CD8-positive, alpha-beta memory T cell (primary cell): ENCODE measurements at regions not wholly inside any gene's neighbourhood (a gene's known extent, or its start where the extent isn't known, plus 50 kb on each side); places are given as distances from the start of the nearest gene placed in this dataset.
A peak's percentile ranks its signal among the peaks of the same experiment; 100 is the strongest.

Source experiments
- CTCF ChIA-PET: fragments of 350-600 bp; sonication (Branson Sonifier 250); formaldehyde crosslinking; loops from one replicate; lab custom pipeline; 2021; ENCODE audit warnings: antibody characterized with exemption; lab: Charles Lee
- POLR2A ChIA-PET: fragments of 350-600 bp; sonication (Branson Sonifier 250); formaldehyde crosslinking; loops from one replicate; lab custom pipeline; 2021; ENCODE audit warnings: antibody characterized with exemption; lab: Charles Lee
- DNase-seq, 5 donors: peaks; one replicate each; pipeline versions ENCODE4 v3.0.0 to v3.0.0-alpha.2; 2020 to 2022; ENCODE audit warnings: mixed read lengths in 1 of 5
- H3K27ac ChIP-seq: one replicate; pipeline ENCODE4 v1.7.0; 2013; ENCODE audit warnings: low read depth, mild to moderate bottlenecking, low read length, moderate library complexity
- H3K27me3 ChIP-seq: 2 replicates; pipeline ENCODE4 v1.7.0; 2013; ENCODE audit warnings: low read length, mild to moderate bottlenecking; ENCODE audit not compliant: insufficient read depth, poor library complexity, severe bottlenecking
- H3K36me3 ChIP-seq: 2 replicates; pipeline ENCODE4 v1.7.0; 2013; ENCODE audit warnings: mild to moderate bottlenecking, low read length, moderate library complexity; ENCODE audit not compliant: insufficient read depth
- H3K4me1 ChIP-seq: 2 replicates; pipeline ENCODE4 v1.7.0; 2013; ENCODE audit warnings: mild to moderate bottlenecking, low read length, moderate library complexity; ENCODE audit not compliant: insufficient read depth
- H3K4me3 ChIP-seq: 2 replicates; pipeline ENCODE4 v1.7.0; 2013; ENCODE audit warnings: mild to moderate bottlenecking, low read length
- H3K9me3 ChIP-seq: 2 replicates; pipeline ENCODE4 v1.7.0; 2013; ENCODE audit warnings: mild to moderate bottlenecking, low read length
- H3K27ac Mint-ChIP-seq, 8 donors: one replicate each; pipeline ENCODE4 v1.8.0; 2020 to 2021; ENCODE audit warnings: mixed read lengths in 8 of 8, mild to moderate bottlenecking in 6 of 8, inconsistent platforms in 3 of 8, moderate library complexity in 3 of 8
- H3K27me3 Mint-ChIP-seq, 2 donors: one replicate each; pipeline ENCODE4 v1.8.0; 2020 to 2021; ENCODE audit warnings: mixed read lengths in 2 of 2, mild to moderate bottlenecking in 1 of 2, moderate library complexity in 1 of 2
- H3K36me3 Mint-ChIP-seq, 3 donors: one replicate each; pipeline ENCODE4 v1.8.0; 2020 to 2021; ENCODE audit warnings: mixed read lengths in 3 of 3, inconsistent platforms in 1 of 3, mild to moderate bottlenecking in 1 of 3
- H3K4me1 Mint-ChIP-seq, 3 donors: one replicate each; pipeline ENCODE4 v1.8.0; 2020 to 2021; ENCODE audit warnings: mixed read lengths in 3 of 3, inconsistent platforms in 1 of 3, mild to moderate bottlenecking in 1 of 3
- H3K4me3 Mint-ChIP-seq, 7 donors: one replicate each; pipeline ENCODE4 v1.8.0; 2020 to 2021; ENCODE audit warnings: mixed read lengths in 7 of 7, mild to moderate bottlenecking in 6 of 7, moderate library complexity in 4 of 7, inconsistent platforms in 2 of 7
- H3K9me3 Mint-ChIP-seq, 5 donors: one replicate each; pipeline ENCODE4 v1.8.0; 2020 to 2022; ENCODE audit warnings: mixed read lengths in 5 of 5, mild to moderate bottlenecking in 3 of 5, moderate library complexity in 2 of 5, inconsistent platforms in 1 of 5

DNA sequence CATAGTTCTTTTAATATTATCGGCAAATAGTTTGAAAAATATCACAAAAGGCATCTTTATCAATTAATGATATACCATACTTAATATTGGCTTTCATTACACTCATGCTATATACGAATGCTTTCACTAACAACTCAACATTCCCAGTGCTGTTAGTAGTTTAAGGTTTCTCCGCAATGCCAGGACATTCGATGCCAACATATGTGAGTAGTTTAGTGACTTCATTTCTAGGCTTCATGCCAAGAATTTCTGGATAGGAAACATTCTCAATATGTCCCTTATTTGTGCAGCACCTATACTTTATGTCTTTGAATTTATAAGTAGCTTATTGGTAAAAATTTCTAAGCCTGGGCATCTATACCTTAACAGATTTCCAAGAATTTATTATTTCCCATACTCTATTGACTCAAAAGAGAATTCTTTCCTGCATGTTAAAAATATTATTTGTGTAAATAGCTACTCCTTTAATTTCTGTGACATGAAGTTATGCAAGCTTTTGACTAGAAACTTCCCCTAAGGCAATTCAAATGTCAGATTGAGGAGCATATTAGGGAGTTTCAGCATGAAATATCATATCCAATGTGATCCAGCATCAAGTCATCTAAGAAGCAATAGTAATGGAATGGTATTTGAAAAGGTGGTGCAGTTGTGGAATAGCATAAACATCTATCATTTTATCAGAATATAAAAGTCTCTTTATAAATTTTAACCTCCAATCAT is 236.0 kb upstream of the STXBP5 start:
- Histone ChIP-seq H3K36me3 (no peaks in the 10 kb centered on the region), H3K27ac (no peak overlapping the region), H3K27me3 (no peaks in the 10 kb centered on the region), H3K4me3 (no peak overlapping the region), H3K9me3 (no peaks in the 10 kb centered on the region), H3K4me1 (no peaks in the 10 kb centered on the region)
- no peaks in the 10 kb centered on the region for H3K4me1 Mint-ChIP-seq
- no peak overlapping the region for H3K4me3 Mint-ChIP-seq
- ChIA-PET POLR2A (no interaction called here), CTCF (no interaction called here)
- peaks cover 0 to 2% (median 0%) of the 10 kb centered on the region in 3 donors for H3K36me3 Mint-ChIP-seq
- DNase-seq = no peak
- peaks cover 2 to 20% (median 8%) of the 10 kb centered on the region in 5 donors for H3K9me3 Mint-ChIP-seq
- no peak overlapping the region for H3K27ac Mint-ChIP-seq
- H3K27me3 Mint-ChIP-seq = peaks cover 0 to 2% of the 10 kb centered on the region in 2 donors

DNA sequence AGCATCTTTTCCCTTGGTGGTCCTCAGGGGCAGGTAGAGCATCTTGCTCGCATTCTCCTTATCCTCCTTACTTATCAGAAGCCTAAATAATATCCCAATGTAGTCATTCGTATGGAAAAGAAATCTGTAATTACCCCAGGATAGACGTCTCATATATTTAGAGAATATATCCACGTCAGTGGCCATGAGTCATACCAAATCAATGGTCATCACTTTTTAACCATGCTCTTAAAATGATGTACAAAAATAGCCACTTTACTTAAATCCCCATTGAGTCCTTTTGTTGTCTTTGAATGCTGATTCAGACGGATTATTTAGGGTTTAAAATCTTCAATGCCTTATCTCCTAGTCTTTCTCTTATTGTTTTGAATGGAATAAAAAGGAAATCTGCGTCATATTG is 231.7 kb upstream of the STXBP5 start:
- no peak overlapping the region for H3K27ac Mint-ChIP-seq
- no peaks in the 10 kb centered on the region for H3K36me3 Mint-ChIP-seq
- no peaks in the 10 kb centered on the region for H3K9me3 Mint-ChIP-seq
- H3K27me3 Mint-ChIP-seq = peaks cover 2 to 4% of the 10 kb centered on the region in 2 donors
- no peaks in the 10 kb centered on the region for H3K4me1 Mint-ChIP-seq
- no peak overlapping the region for H3K27ac ChIP-seq
- H3K36me3 ChIP-seq = no peaks in the 10 kb centered on the region
- ChIA-PET POLR2A (no interaction called here), CTCF (no interaction called here)
- H3K4me3 ChIP-seq = no peak overlapping the region
- DNase-seq = no peak
- no peaks in the 10 kb centered on the region for H3K27me3 ChIP-seq
- H3K4me1 ChIP-seq = no peaks in the 10 kb centered on the region
- no peaks in the 10 kb centered on the region for H3K9me3 ChIP-seq
- no peak overlapping the region for H3K4me3 Mint-ChIP-seq

DNA sequence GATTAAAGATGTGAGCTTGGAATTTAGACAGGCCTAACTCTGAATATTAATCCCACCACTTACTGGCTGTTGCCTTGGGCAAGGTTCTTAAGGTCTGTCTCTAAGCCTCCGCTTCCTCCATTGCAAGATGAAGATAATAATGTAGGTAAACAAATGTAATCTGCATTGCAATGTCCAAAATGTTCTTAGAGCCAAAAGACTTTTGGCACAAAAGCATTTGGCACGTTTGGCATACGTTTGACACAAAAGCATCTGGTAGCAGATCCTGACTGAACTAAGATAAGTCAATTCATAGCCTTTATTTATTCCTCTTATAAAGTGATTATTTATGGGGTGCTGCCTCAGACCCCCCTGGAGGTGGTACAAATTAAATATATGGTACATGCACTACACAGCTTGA is 229.9 kb upstream of the STXBP5 start:
- Mint-ChIP-seq H3K4me3 (no peak overlapping the region), H3K9me3 (no peaks in the 10 kb centered on the region), H3K36me3 (no peaks in the 10 kb centered on the region), H3K4me1 (no peaks in the 10 kb centered on the region), H3K27ac (no peak overlapping the region), H3K27me3 (peaks cover 0 to 15% of the 10 kb centered on the region in 2 donors)
- H3K4me1 ChIP-seq = no peaks in the 10 kb centered on the region
- H3K27ac ChIP-seq = no peak overlapping the region
- ChIA-PET CTCF (no interaction called here), POLR2A (no interaction called here)
- H3K27me3 ChIP-seq = no peaks in the 10 kb centered on the region
- H3K4me3 ChIP-seq = no peak overlapping the region
- H3K36me3 ChIP-seq = no peaks in the 10 kb centered on the region
- DNase-seq = no peak
- no peaks in the 10 kb centered on the region for H3K9me3 ChIP-seq

DNA sequence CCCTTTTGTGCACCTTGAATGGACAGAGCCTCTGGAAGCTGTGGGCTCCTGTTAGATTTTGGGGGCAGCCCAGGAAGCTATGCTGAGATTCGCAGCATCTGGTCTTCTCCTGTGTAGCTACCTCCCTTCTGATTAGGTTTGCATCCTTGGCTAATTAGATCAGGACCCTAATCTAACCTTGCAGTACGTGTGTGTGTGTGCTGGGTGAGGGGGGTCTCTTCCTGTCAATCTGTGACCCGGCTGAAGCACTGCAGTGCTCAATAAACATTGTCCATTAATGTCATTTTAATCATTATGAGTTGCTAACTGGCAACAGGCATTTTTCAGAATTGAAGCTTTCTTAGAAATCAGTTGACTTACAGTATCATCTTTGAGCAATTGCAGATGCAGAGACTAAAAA is 229.1 kb upstream of the STXBP5 start:
- no peaks in the 10 kb centered on the region for H3K36me3 Mint-ChIP-seq
- CTCF ChIA-PET = no interaction called here
- H3K9me3 Mint-ChIP-seq = no peaks in the 10 kb centered on the region
- H3K36me3 ChIP-seq = no peaks in the 10 kb centered on the region
- no peak overlapping the region for H3K27ac ChIP-seq
- H3K9me3 ChIP-seq = no peaks in the 10 kb centered on the region
- no peak overlapping the region for H3K4me3 ChIP-seq
- POLR2A ChIA-PET = no interaction called here
- no peak overlapping the region for H3K27ac Mint-ChIP-seq
- H3K4me3 Mint-ChIP-seq = no peak overlapping the region
- H3K27me3 ChIP-seq = no peaks in the 10 kb centered on the region
- H3K27me3 Mint-ChIP-seq = peaks cover 3 to 15% of the 10 kb centered on the region in 2 donors
- DNase-seq = no peak
- no peaks in the 10 kb centered on the region for H3K4me1 Mint-ChIP-seq
- no peaks in the 10 kb centered on the region for H3K4me1 ChIP-seq

DNA sequence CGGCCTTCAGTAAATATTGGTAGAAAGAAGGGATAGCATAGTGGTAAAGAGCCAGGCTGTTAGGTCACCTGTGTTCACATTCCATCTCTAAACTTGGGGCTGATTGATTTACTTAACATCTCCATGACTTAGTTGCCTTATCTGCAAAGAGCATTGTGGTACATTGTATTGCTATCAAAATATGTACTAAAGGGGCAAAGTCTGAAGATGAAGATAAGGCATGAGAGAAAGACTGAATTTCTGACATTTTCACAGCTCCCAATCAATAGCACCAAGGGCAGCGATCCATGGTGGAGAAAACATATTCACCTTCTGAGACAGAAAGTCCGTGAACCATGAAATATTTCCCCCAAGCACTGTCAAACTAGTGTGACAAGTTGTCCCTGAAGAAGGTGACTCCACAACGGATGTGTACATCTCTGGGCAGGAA is 223.3 kb upstream of the STXBP5 start:
- Histone ChIP-seq H3K4me3 (no peak overlapping the region), H3K4me1 (no peaks in the 10 kb centered on the region), H3K27me3 (no peaks in the 10 kb centered on the region), H3K27ac (no peak overlapping the region), H3K36me3 (no peaks in the 10 kb centered on the region), H3K9me3 (no peaks in the 10 kb centered on the region)
- H3K27ac Mint-ChIP-seq = no peak overlapping the region
- H3K27me3 Mint-ChIP-seq = peaks cover 3 to 15% of the 10 kb centered on the region in 2 donors
- no peaks in the 10 kb centered on the region for H3K36me3 Mint-ChIP-seq
- DNase-seq = no peak
- CTCF ChIA-PET = no interaction called here
- peaks cover 0 to 4% (median 0%) of the 10 kb centered on the region in 5 donors for H3K9me3 Mint-ChIP-seq
- H3K4me3 Mint-ChIP-seq = no peak overlapping the region
- POLR2A ChIA-PET = no interaction called here
- no peaks in the 10 kb centered on the region for H3K4me1 Mint-ChIP-seq

DNA sequence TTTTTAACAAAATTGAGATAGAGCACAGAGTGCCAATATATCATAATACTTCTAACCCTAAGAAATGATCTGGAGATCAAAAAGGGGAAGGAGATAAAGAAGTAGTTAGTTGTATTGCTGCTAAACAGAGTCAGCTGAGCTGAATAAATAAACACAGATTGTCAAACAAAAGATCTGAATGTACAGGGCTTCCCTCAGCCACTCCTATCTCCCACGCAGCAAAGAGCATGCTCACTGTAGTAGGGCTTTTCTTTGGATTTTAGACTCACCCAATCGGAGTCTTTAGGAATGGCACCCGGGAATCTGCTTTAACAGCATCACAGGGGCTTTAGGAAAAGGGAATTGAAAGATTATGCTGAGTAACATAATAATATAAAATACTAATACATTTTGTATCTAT is 222.2 kb upstream of the STXBP5 start:
- H3K9me3 Mint-ChIP-seq = peaks cover 0 to 4% (median 0%) of the 10 kb centered on the region in 5 donors
- Histone ChIP-seq H3K27me3 (no peaks in the 10 kb centered on the region), H3K9me3 (no peaks in the 10 kb centered on the region), H3K4me3 (no peak overlapping the region), H3K27ac (no peak overlapping the region), H3K36me3 (no peaks in the 10 kb centered on the region), H3K4me1 (no peaks in the 10 kb centered on the region)
- H3K36me3 Mint-ChIP-seq = no peaks in the 10 kb centered on the region
- peak overlapping the region in 1 of 8 donors; percentile 18 for H3K27ac Mint-ChIP-seq
- H3K4me3 Mint-ChIP-seq = no peak overlapping the region
- CTCF ChIA-PET = no interaction called here
- no peaks in the 10 kb centered on the region for H3K4me1 Mint-ChIP-seq
- peaks cover 3 to 15% of the 10 kb centered on the region in 2 donors for H3K27me3 Mint-ChIP-seq
- no peak for DNase-seq
- POLR2A ChIA-PET = no interaction called here

DNA sequence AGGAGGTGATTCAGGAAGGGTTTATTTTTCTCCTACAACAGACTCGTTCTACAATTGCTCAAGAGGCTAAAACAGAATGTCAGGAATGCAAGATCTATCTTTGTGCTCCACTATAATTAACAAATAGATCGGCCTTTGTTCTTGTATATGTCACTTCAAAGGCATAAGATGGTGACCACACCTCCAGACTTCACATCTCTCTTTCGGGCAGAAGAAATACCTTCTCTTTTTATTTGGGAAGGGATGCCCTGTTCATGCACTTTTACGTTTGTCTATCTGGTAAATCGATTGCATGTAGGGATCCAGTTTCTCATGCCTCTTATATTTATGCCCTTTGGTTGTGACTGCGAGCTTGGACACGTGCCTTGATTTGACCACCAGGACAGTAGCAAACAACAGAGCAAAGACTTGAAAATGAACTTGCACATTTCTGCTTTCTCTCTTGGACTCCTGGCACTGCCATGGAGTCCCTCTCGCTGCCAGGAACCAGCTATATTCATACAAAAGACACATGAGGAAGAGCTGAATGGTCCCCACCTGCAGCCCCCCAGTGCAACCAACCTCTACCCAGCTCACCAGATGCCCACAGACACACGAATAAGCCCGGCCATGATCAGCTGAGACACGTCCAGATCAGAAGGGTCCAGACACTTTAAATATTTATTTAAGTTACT is 219.8 kb upstream of the STXBP5 start:
- Mint-ChIP-seq H3K36me3 (no peaks in the 10 kb centered on the region), H3K4me3 (no peak overlapping the region), H3K27me3 (peaks cover 0 to 3% of the 10 kb centered on the region in 2 donors), H3K9me3 (peaks cover 0 to 10% (median 0%) of the 10 kb centered on the region in 5 donors), H3K27ac (no peak overlapping the region), H3K4me1 (no peaks in the 10 kb centered on the region)
- Histone ChIP-seq H3K36me3 (no peaks in the 10 kb centered on the region), H3K4me3 (no peak overlapping the region), H3K4me1 (no peaks in the 10 kb centered on the region), H3K27me3 (no peaks in the 10 kb centered on the region), H3K27ac (no peak overlapping the region), H3K9me3 (no peaks in the 10 kb centered on the region)
- POLR2A ChIA-PET = no interaction called here
- CTCF ChIA-PET = no interaction called here
- DNase-seq = no peak

DNA sequence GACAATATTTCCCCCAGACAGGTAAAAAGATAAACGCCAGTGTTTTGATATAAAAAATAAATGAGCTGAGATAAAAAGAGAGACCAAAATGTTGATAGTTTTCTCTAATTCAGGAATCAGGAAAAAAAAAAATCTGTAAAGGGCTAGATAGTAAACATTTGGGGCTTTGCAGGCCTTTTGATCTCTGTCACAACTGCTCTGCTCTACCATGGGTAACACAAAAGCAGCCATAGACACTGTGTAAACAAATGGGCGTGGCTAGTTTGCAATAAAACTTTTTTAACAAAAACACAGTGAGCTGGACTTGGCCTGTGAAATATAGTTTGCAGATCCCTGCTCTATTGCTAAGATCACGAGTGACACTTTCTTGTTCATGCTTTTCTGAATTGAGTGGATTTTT is 219.1 kb upstream of the STXBP5 start:
- no peak overlapping the region for H3K4me3 ChIP-seq
- H3K27me3 ChIP-seq = no peaks in the 10 kb centered on the region
- no peak overlapping the region for H3K27ac Mint-ChIP-seq
- no peaks in the 10 kb centered on the region for H3K36me3 ChIP-seq
- peaks cover 0 to 10% (median 0%) of the 10 kb centered on the region in 5 donors for H3K9me3 Mint-ChIP-seq
- H3K4me1 ChIP-seq = no peaks in the 10 kb centered on the region
- no peaks in the 10 kb centered on the region for H3K9me3 ChIP-seq
- no peaks in the 10 kb centered on the region for H3K4me1 Mint-ChIP-seq
- DNase-seq = no peak
- POLR2A ChIA-PET = no interaction called here
- no peak overlapping the region for H3K27ac ChIP-seq
- CTCF ChIA-PET = no interaction called here
- H3K36me3 Mint-ChIP-seq = no peaks in the 10 kb centered on the region
- no peaks in the 10 kb centered on the region for H3K27me3 Mint-ChIP-seq
- H3K4me3 Mint-ChIP-seq = no peak overlapping the region
